H9 (cell line): ENCODE measurements at regions not wholly inside any gene's neighbourhood (a gene's known extent, or its start where the extent isn't known, plus 50 kb on each side); places are given as distances from the start of the nearest gene placed in this dataset.

Experiments
- DNase-seq: peaks from one replicate; pipeline ENCODE4 v3.0.0-alpha.2; 2017
- H2AFZ ChIP-seq: one replicate; pipeline ENCODE4 v1.6.1; 2013; ENCODE audit warnings: mild to moderate bottlenecking, low read length, control low read depth, moderate library complexity
- H2AK5ac ChIP-seq: 2 replicates; pipeline ENCODE4 v1.6.1; 2013; ENCODE audit warnings: low read length, control low read depth, mixed read lengths; ENCODE audit not compliant: insufficient read length
- H2BK120ac ChIP-seq: one replicate; pipeline ENCODE4 v1.6.1; 2013; ENCODE audit warnings: low read depth, mild to moderate bottlenecking, low read length, control low read depth, inconsistent platforms; ENCODE audit not compliant: poor library complexity, severe bottlenecking
- H2BK12ac ChIP-seq: 2 replicates; pipeline ENCODE4 v1.6.1; 2013; ENCODE audit warnings: low read length, control low read depth, mixed read lengths, low read depth; ENCODE audit not compliant: insufficient read length
- H2BK15ac ChIP-seq: 2 replicates; pipeline ENCODE4 v1.6.1; 2013; ENCODE audit warnings: low read depth, low read length, control low read depth
- H2BK20ac ChIP-seq: one replicate; pipeline ENCODE4 v1.6.1; 2013; ENCODE audit warnings: low read depth, mild to moderate bottlenecking, low read length, control low read depth, inconsistent platforms; ENCODE audit not compliant: poor library complexity, severe bottlenecking
- H2BK5ac ChIP-seq: 2 replicates; pipeline ENCODE4 v1.6.1; 2013; ENCODE audit warnings: low read length, control low read depth, mixed read lengths; ENCODE audit not compliant: insufficient read length
- H3K14ac ChIP-seq: 2 replicates; pipeline ENCODE4 v1.6.1; 2013; ENCODE audit warnings: low read length, control low read depth; ENCODE audit not compliant: insufficient read depth
- H3K18ac ChIP-seq: 2 replicates; pipeline ENCODE4 v1.6.1; 2013; ENCODE audit warnings: low read depth, mild to moderate bottlenecking, mixed read lengths, low read length, control low read depth; ENCODE audit not compliant: insufficient read length
- H3K23ac ChIP-seq: 2 replicates; pipeline ENCODE4 v1.6.1; 2013; ENCODE audit warnings: low read length, control low read depth, mixed read lengths, low read depth; ENCODE audit not compliant: insufficient read length
- H3K23me2 ChIP-seq: 2 replicates; pipeline ENCODE4 v1.6.1; 2013; ENCODE audit warnings: low read depth, mild to moderate bottlenecking, mixed read lengths, low read length, control low read depth; ENCODE audit not compliant: insufficient read length, poor library complexity, severe bottlenecking
- H3K27ac ChIP-seq: 2 replicates; pipeline ENCODE4 v1.5.1; 2013; ENCODE audit warnings: low read length, control low read depth, mixed read lengths, low read depth; ENCODE audit not compliant: insufficient read length
- H3K27me3 ChIP-seq: 2 replicates; pipeline ENCODE4 v1.6.1; 2013; ENCODE audit warnings: low read length, control low read depth, inconsistent platforms; ENCODE audit not compliant: insufficient read depth
- H3K4ac ChIP-seq: 2 replicates; pipeline ENCODE4 v1.6.1; 2013; ENCODE audit warnings: low read depth, mild to moderate bottlenecking, control low read depth, inconsistent platforms, low read length, moderate library complexity
- H3K4me1 ChIP-seq: 2 replicates; pipeline ENCODE4 v1.6.1; 2013; ENCODE audit warnings: low read length, control low read depth, inconsistent platforms; ENCODE audit not compliant: insufficient read depth
- H3K4me2 ChIP-seq: 2 replicates; pipeline ENCODE4 v1.6.1; 2013; ENCODE audit warnings: low read length, control low read depth, mixed read lengths; ENCODE audit not compliant: insufficient read length, insufficient read depth
- H3K56ac ChIP-seq: 2 replicates; pipeline ENCODE4 v1.6.1; 2013; ENCODE audit warnings: low read depth, mild to moderate bottlenecking, mixed read lengths, low read length, control low read depth; ENCODE audit not compliant: insufficient read length
- H3K79me1 ChIP-seq: 2 replicates; pipeline ENCODE4 v1.6.1; 2013; ENCODE audit warnings: low read depth, mild to moderate bottlenecking, moderate library complexity, low read length, control low read depth, inconsistent platforms; ENCODE audit not compliant: insufficient read depth, poor library complexity, severe bottlenecking
- H3K79me2 ChIP-seq: 2 replicates; pipeline ENCODE4 v1.6.1; 2013; ENCODE audit warnings: low read length, control low read depth, inconsistent platforms; ENCODE audit not compliant: insufficient read depth
- H3K9ac ChIP-seq: 2 replicates; pipeline ENCODE4 v1.6.1; 2013; ENCODE audit warnings: low read length, control low read depth, mixed read lengths; ENCODE audit not compliant: insufficient read length; ENCODE audit errors: extremely low read depth
- H3K9me3 ChIP-seq: one replicate; pipeline ENCODE4 v1.6.1; 2013; ENCODE audit warnings: low read depth, low read length, inconsistent platforms; ENCODE audit not compliant: control insufficient read depth
- H3T11ph ChIP-seq: one replicate; pipeline ENCODE4 v1.6.1; 2013; ENCODE audit warnings: mild to moderate bottlenecking, low read length, control low read depth, inconsistent platforms
- H4K20me1 ChIP-seq: one replicate; pipeline ENCODE4 v1.6.1; 2013; ENCODE audit not compliant: control insufficient read depth, insufficient read length, insufficient read depth
- H4K5ac ChIP-seq: 2 replicates; pipeline ENCODE4 v1.6.1; 2013; ENCODE audit warnings: low read depth, mild to moderate bottlenecking, mixed read lengths, low read length, control low read depth; ENCODE audit not compliant: insufficient read length
- H4K8ac ChIP-seq: replicated peaks from 2 replicates; pipeline ENCODE4 v1.6.1; 2013; ENCODE audit warnings: low read length, control low read depth, mixed read lengths, low read depth; ENCODE audit not compliant: insufficient read length
- H4K91ac ChIP-seq: 2 replicates; pipeline ENCODE4 v1.6.1; 2013; ENCODE audit warnings: low read depth, mild to moderate bottlenecking, moderate library complexity, mixed read lengths, low read length, control low read depth; ENCODE audit not compliant: insufficient read length
- H3K27ac Mint-ChIP-seq, 3 experiments: 2 replicates in 2 of 3; 3 replicates in 1 of 3; pipeline ENCODE4 v1.8.0; 2020 to 2021; ENCODE audit warnings: mixed read lengths in 3 of 3, mild to moderate bottlenecking in 1 of 3, moderate library complexity in 1 of 3
- H3K27me3 Mint-ChIP-seq: 2 replicates; pipeline ENCODE4 v1.8.0; 2021; ENCODE audit warnings: low read depth, mild to moderate bottlenecking, moderate library complexity, mixed read lengths
- H3K36me3 Mint-ChIP-seq, 3 experiments: 2 replicates in 2 of 3; 3 replicates in 1 of 3; pipeline ENCODE4 v1.8.0; 2020 to 2021; ENCODE audit warnings: low read depth in 3 of 3, mixed read lengths in 3 of 3; ENCODE audit not compliant: insufficient read depth in 1 of 3
- H3K4me1 Mint-ChIP-seq, 2 experiments: 2 replicates each; pipeline ENCODE4 v1.8.0; 2020; ENCODE audit warnings: mixed read lengths in 2 of 2
- H3K4me3 Mint-ChIP-seq, 2 experiments: 2 replicates in 1 of 2; 3 replicates in 1 of 2; pipeline ENCODE4 v1.8.0; 2020 to 2021; ENCODE audit warnings: mild to moderate bottlenecking in 2 of 2, mixed read lengths in 2 of 2, moderate library complexity in 1 of 2
- H3K9me3 Mint-ChIP-seq, 2 experiments: 2 replicates in 1 of 2; 3 replicates in 1 of 2; pipeline ENCODE4 v1.8.0; 2020; ENCODE audit warnings: mild to moderate bottlenecking in 2 of 2, mixed read lengths in 2 of 2, moderate library complexity in 1 of 2
- CTCF ChIP-seq: fragments of 200-600 bp; sonication (generic); conservative IDR thresholded peaks from 3 replicates; pipeline ENCODE4 v1.8.0; 2021; ENCODE audit warnings: antibody characterized with exemption, mild to moderate bottlenecking
- WGBS: extraction: QIAGEN DNeasy Blood & Tissue Kit; methylation state at CpG from one replicate; pipeline ENCODE4 v1.1.7; 2013; ENCODE audit warnings: missing lambda C conversion rate, low lambda C conversion rate, mixed read lengths; ENCODE audit not compliant: insufficient read length; ENCODE audit errors: extremely low coverage; 5-methylcytosine and 5-hydroxymethylcytosine counted together

GRCh38 chr2:4938206-4938605 is 754.0 kb upstream of the SOX11 start:
- WGBS: no CpG with 5 or more reads among the region's 6 CpGs
- Histone ChIP-seq H3K27ac (no peak overlapping the region), H2BK120ac (no peak overlapping the region), H2BK15ac (no peak overlapping the region), H4K8ac (no peak overlapping the region), H3K4ac (no peak overlapping the region), H3K27me3 (no peaks in the 10 kb centered on the region), H3K4me1 (no peaks in the 10 kb centered on the region), H3K14ac (no peak overlapping the region), H3K23ac (no peak overlapping the region), H3K79me1 (no peaks in the 10 kb centered on the region), H4K20me1 (no peaks in the 10 kb centered on the region), H2BK12ac (no peak overlapping the region), H3K18ac (no peak overlapping the region), H3K56ac (no peak overlapping the region), H3K9ac (no peak overlapping the region), H2BK5ac (no peak overlapping the region), H3T11ph (no peak overlapping the region), H3K23me2 (no peaks in the 10 kb centered on the region), H2AK5ac (no peak overlapping the region), H3K9me3 (no peaks in the 10 kb centered on the region), H4K5ac (no peak overlapping the region), H4K91ac (no peak overlapping the region), H2AFZ (no peak overlapping the region), H3K79me2 (no peaks in the 10 kb centered on the region), H2BK20ac (no peak overlapping the region), H3K4me2 (no peak overlapping the region)
- no peaks in the 10 kb centered on the region for H3K27me3 Mint-ChIP-seq
- no peak overlapping the region for H3K27ac Mint-ChIP-seq
- H3K9me3 Mint-ChIP-seq: peaks cover 13 to 14% of the 10 kb centered on the region in 2 experiments; a peak in 4 of 5 replicates
- peaks cover 4 to 6% of the 10 kb centered on the region in 2 experiments; a peak in 3 of 4 replicates for H3K4me1 Mint-ChIP-seq
- no peak overlapping the region for H3K4me3 Mint-ChIP-seq
- no peak for DNase-seq
- TF ChIP-seq CTCF: no peak
- peaks cover 5 to 14% (median 11%) of the 10 kb centered on the region in 3 experiments for H3K36me3 Mint-ChIP-seq
